ENCODE measurements at regions not wholly inside any gene's neighbourhood (a gene's known extent, or its start where the extent isn't known, plus 50 kb on each side); places are given as distances from the start of the nearest gene placed in this dataset.

DNA sequence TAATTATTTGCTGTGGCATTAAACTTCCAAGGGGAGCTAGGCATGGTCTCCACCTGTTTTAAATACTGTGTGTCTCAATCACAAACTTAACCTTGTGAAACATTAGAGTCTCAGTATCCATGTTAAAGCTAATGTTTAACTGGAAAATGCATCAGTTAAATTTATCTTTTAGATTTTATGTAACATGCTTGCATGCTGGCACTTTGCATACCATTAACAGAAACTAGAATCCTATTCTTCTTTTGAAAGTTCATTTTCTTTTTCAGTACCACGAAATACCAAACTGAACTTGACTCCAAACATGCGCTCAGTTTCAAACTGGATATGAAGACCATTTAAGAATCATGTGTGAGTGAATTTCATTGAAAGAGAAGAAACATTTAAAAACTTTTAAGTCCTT, 328.9 kb upstream of the SLC10A2 start:
- no peak overlapping the region for H2AFZ ChIP-seq (ENCODE audit: low read length)
- H3K27ac ChIP-seq (ENCODE audit: low read length): no peak overlapping the region
- no peaks in the 10 kb centered on the region for H3K79me2 ChIP-seq (ENCODE audit: low read length)
- H4K20me1 ChIP-seq (ENCODE audit: insufficient read depth, low read depth, low read length): no peaks in the 10 kb centered on the region
- DNase-seq: no peak
- no peaks in the 10 kb centered on the region; the same call in 1 of the 2 replicates for H3K36me3 ChIP-seq (ENCODE audit: insufficient read depth, low read length)
- no peaks in the 10 kb centered on the region for H3K27me3 ChIP-seq (ENCODE audit: low read length)
- H3K4me2 ChIP-seq (ENCODE audit: low read depth, low read length, poor library complexity, severe bottlenecking): no peak overlapping the region
- H3K4me3 ChIP-seq (ENCODE audit: low read length): no peak overlapping the region
- no peaks in the 10 kb centered on the region for H3K9me2 ChIP-seq (replicated peaks; ENCODE audit: insufficient read depth, low read length)
- H3K9me3 ChIP-seq (ENCODE audit: low read length): peaks cover 2% of the 10 kb centered on the region; the same call in 1 of the 2 replicates
- H3K4me1 ChIP-seq (ENCODE audit: low read length): no peaks in the 10 kb centered on the region
- H3K9ac ChIP-seq (ENCODE audit: low read length): no peak overlapping the region

DNA sequence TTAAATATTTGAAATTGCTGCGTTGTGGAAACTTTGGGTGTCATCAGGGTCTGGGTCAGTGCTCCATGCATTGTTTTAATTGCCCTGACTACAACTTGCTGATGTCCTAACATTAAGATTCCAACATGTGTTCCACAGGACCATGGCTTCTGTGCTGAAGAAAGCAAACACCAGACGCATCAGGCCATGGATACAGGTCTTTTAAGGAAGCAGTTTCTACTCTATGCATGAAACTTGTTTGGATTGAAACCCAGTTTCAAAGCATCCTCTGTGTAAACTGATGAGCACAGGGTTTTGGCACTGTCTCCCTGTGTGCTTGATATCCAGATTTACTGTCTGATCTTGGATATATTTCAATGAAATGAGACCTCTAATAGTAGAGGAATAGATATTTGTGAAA, 328.4 kb upstream of the SLC10A2 start:
- Histone ChIP-seq H3K9ac (ENCODE audit: low read length) (no peak overlapping the region), H3K4me1 (ENCODE audit: low read length) (no peaks in the 10 kb centered on the region), H3K27me3 (ENCODE audit: low read length) (no peaks in the 10 kb centered on the region), H3K79me2 (ENCODE audit: low read length) (no peaks in the 10 kb centered on the region), H3K4me2 (ENCODE audit: low read depth, low read length, poor library complexity, severe bottlenecking) (no peak overlapping the region), H3K27ac (ENCODE audit: low read length) (no peak overlapping the region), H3K4me3 (ENCODE audit: low read length) (no peak overlapping the region), H3K9me3 (ENCODE audit: low read length) (peaks cover 2% of the 10 kb centered on the region; the same call in 1 of the 2 replicates), H3K36me3 (ENCODE audit: insufficient read depth, low read length) (no peaks in the 10 kb centered on the region; the same call in 1 of the 2 replicates), H4K20me1 (ENCODE audit: insufficient read depth, low read depth, low read length) (no peaks in the 10 kb centered on the region), H2AFZ (ENCODE audit: low read length) (no peak overlapping the region), H3K9me2 (replicated peaks; ENCODE audit: insufficient read depth, low read length) (no peaks in the 10 kb centered on the region)
- DNase-seq: no peak

DNA sequence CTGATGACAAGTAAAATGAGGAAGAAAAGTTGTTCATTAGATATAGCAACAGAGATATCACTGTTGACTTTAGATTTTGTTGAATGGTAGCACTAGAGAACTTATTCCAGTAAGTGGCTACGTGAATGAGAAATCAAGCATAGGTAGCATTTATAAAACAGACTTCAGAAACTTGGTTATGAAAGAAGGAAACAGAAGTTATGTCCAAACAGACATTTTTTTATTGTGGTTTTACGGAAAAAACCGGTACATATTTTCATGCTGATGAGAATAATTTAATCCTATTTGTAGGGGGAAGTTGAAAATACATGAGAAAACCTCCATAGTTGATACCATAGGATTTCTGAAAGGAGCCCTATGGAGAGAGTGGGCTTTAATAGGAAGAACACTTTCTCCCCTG, 325.7 kb upstream of the SLC10A2 start:
- Histone ChIP-seq H3K4me2 (ENCODE audit: low read depth, low read length, poor library complexity, severe bottlenecking) (no peak overlapping the region), H3K4me1 (ENCODE audit: low read length) (no peaks in the 10 kb centered on the region), H3K9me3 (ENCODE audit: low read length) (no peaks in the 10 kb centered on the region; the same call in 1 of the 2 replicates), H3K27ac (ENCODE audit: low read length) (no peak overlapping the region), H3K9ac (ENCODE audit: low read length) (no peak overlapping the region), H3K36me3 (ENCODE audit: insufficient read depth, low read length) (no peaks in the 10 kb centered on the region), H3K4me3 (ENCODE audit: low read length) (no peak overlapping the region), H2AFZ (ENCODE audit: low read length) (no peak overlapping the region), H3K79me2 (ENCODE audit: low read length) (no peaks in the 10 kb centered on the region), H3K27me3 (ENCODE audit: low read length) (no peaks in the 10 kb centered on the region), H3K9me2 (replicated peaks; ENCODE audit: insufficient read depth, low read length) (no peaks in the 10 kb centered on the region), H4K20me1 (ENCODE audit: insufficient read depth, low read depth, low read length) (no peaks in the 10 kb centered on the region)
- no peak for DNase-seq

GRCh38 chr13:103388839-103389238, 322.6 kb upstream of the SLC10A2 start:
- Histone ChIP-seq H3K4me1 (ENCODE audit: low read length) (no peaks in the 10 kb centered on the region), H3K4me3 (ENCODE audit: low read length) (no peak overlapping the region), H4K20me1 (ENCODE audit: insufficient read depth, low read depth, low read length) (no peaks in the 10 kb centered on the region), H3K27ac (ENCODE audit: low read length) (no peak overlapping the region), H3K36me3 (ENCODE audit: insufficient read depth, low read length) (no peaks in the 10 kb centered on the region), H3K27me3 (ENCODE audit: low read length) (no peaks in the 10 kb centered on the region), H3K4me2 (ENCODE audit: low read depth, low read length, poor library complexity, severe bottlenecking) (no peak overlapping the region), H3K9ac (ENCODE audit: low read length) (no peak overlapping the region), H3K9me2 (replicated peaks; ENCODE audit: insufficient read depth, low read length) (no peaks in the 10 kb centered on the region), H3K9me3 (ENCODE audit: low read length) (peaks cover 10% of the 10 kb centered on the region), H3K79me2 (ENCODE audit: low read length) (no peaks in the 10 kb centered on the region), H2AFZ (ENCODE audit: low read length) (no peak overlapping the region)
- DNase-seq: no peak

- Histone ChIP-seq H3K79me2 (ENCODE audit: low read length) (no peaks in the 10 kb centered on the region), H3K9me3 (ENCODE audit: low read length) (peaks cover 14% of the 10 kb centered on the region), H3K36me3 (ENCODE audit: insufficient read depth, low read length) (no peaks in the 10 kb centered on the region), H3K4me3 (ENCODE audit: low read length) (no peak overlapping the region), H4K20me1 (ENCODE audit: insufficient read depth, low read depth, low read length) (no peaks in the 10 kb centered on the region), H3K27ac (ENCODE audit: low read length) (no peak overlapping the region), H3K9ac (ENCODE audit: low read length) (no peak overlapping the region), H3K4me1 (ENCODE audit: low read length) (no peaks in the 10 kb centered on the region), H2AFZ (ENCODE audit: low read length) (no peak overlapping the region), H3K4me2 (ENCODE audit: low read depth, low read length, poor library complexity, severe bottlenecking) (no peak overlapping the region), H3K9me2 (replicated peaks; ENCODE audit: insufficient read depth, low read length) (no peaks in the 10 kb centered on the region), H3K27me3 (ENCODE audit: low read length) (no peaks in the 10 kb centered on the region)
- no peak for DNase-seq
Measured at GRCh38 chr13:103386341-103386740, 320.1 kb upstream of the SLC10A2 start.

DNA sequence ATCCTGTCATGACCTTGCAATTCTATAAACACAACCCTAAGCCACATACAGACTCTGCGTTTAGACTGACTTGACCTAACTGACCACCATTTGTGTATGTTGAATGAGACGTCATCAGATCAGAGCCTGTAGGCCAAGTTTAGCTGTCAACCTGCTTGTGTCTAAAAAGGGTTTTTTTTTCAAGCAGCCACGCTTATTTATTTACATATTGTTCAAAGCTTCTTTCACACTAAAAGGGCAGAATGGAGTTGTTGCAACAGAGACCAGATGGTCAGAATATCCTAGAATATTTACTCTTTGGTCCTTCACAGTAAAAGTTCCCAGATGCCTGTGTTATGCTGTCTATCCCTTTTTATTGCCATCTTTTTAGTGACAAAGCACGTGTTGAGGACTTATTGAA, 307.7 kb upstream of the SLC10A2 start:
- H2AFZ ChIP-seq (ENCODE audit: low read length): no peak overlapping the region
- H3K4me3 ChIP-seq (ENCODE audit: low read length): no peak overlapping the region
- no peak overlapping the region for H3K4me2 ChIP-seq (ENCODE audit: low read depth, low read length, poor library complexity, severe bottlenecking)
- no peaks in the 10 kb centered on the region for H3K4me1 ChIP-seq (ENCODE audit: low read length)
- DNase-seq: no peak
- peaks cover 20% of the 10 kb centered on the region for H3K9me3 ChIP-seq (ENCODE audit: low read length)
- H3K27ac ChIP-seq (ENCODE audit: low read length): no peak overlapping the region
- H4K20me1 ChIP-seq (ENCODE audit: insufficient read depth, low read depth, low read length): no peaks in the 10 kb centered on the region
- no peaks in the 10 kb centered on the region for H3K79me2 ChIP-seq (ENCODE audit: low read length)
- H3K9ac ChIP-seq (ENCODE audit: low read length): no peak overlapping the region
- H3K36me3 ChIP-seq (ENCODE audit: insufficient read depth, low read length): no peaks in the 10 kb centered on the region
- H3K27me3 ChIP-seq (ENCODE audit: low read length): no peaks in the 10 kb centered on the region
- H3K9me2 ChIP-seq (replicated peaks; ENCODE audit: insufficient read depth, low read length): no peaks in the 10 kb centered on the region

DNA sequence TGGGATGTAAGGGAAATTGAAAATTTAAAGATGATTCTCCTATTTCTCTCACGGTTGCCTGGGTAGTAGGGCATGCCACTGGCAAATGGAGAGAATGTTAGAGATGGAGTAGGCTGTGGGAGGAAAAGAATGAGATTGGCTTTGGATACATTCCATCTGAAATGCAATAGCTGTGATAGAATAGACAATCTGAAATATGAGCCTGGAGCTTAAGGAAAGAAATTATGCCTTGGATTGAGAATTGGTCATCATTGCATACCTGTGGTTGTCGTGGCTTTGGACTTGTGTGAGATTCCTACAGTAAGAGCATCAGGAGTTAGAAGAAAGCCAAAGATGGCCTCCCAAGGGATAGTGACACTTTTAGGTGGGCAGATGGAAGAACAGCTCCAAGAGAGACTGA, 305.1 kb upstream of the SLC10A2 start:
- Histone ChIP-seq H3K27ac (ENCODE audit: low read length) (no peak overlapping the region), H3K27me3 (ENCODE audit: low read length) (no peaks in the 10 kb centered on the region), H3K9me3 (ENCODE audit: low read length) (peaks cover 18% of the 10 kb centered on the region; the same call in 1 of the 2 replicates), H3K4me2 (ENCODE audit: low read depth, low read length, poor library complexity, severe bottlenecking) (no peak overlapping the region), H3K9me2 (replicated peaks; ENCODE audit: insufficient read depth, low read length) (no peaks in the 10 kb centered on the region), H3K4me1 (ENCODE audit: low read length) (no peaks in the 10 kb centered on the region), H3K4me3 (ENCODE audit: low read length) (no peak overlapping the region), H2AFZ (ENCODE audit: low read length) (no peak overlapping the region), H4K20me1 (ENCODE audit: insufficient read depth, low read depth, low read length) (no peaks in the 10 kb centered on the region), H3K36me3 (ENCODE audit: insufficient read depth, low read length) (no peaks in the 10 kb centered on the region), H3K79me2 (ENCODE audit: low read length) (no peaks in the 10 kb centered on the region), H3K9ac (ENCODE audit: low read length) (no peak overlapping the region)
- no peak for DNase-seq

DNA sequence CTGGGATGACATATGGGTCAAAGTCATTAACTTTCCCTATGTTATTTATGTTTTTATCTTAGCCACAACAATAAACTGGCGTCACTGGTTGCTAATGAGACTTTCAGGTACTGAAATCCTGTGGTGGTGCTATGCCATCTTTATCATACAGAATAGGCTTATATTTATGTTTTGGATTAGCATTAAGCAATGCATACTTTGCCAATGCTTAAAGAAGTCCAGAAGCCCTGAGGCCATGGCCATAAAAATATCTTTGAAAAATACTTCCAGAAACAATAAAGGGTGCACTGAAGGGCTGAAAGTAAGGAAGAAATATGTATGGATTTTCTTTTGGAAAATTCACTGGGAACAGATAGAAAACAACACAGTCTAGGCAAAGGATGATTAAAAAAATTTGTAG, 304.6 kb upstream of the SLC10A2 start:
- H3K36me3 ChIP-seq (ENCODE audit: insufficient read depth, low read length): no peaks in the 10 kb centered on the region
- H3K27me3 ChIP-seq (ENCODE audit: low read length): no peaks in the 10 kb centered on the region
- no peak overlapping the region for H3K9ac ChIP-seq (ENCODE audit: low read length)
- H3K4me3 ChIP-seq (ENCODE audit: low read length): no peak overlapping the region
- no peak overlapping the region for H3K4me2 ChIP-seq (ENCODE audit: low read depth, low read length, poor library complexity, severe bottlenecking)
- H3K9me2 ChIP-seq (replicated peaks; ENCODE audit: insufficient read depth, low read length): no peaks in the 10 kb centered on the region
- no peak overlapping the region for H2AFZ ChIP-seq (ENCODE audit: low read length)
- no peaks in the 10 kb centered on the region for H3K79me2 ChIP-seq (ENCODE audit: low read length)
- no peak for DNase-seq
- H4K20me1 ChIP-seq (ENCODE audit: insufficient read depth, low read depth, low read length): no peaks in the 10 kb centered on the region
- no peaks in the 10 kb centered on the region for H3K4me1 ChIP-seq (ENCODE audit: low read length)
- no peak overlapping the region for H3K27ac ChIP-seq (ENCODE audit: low read length)
- peaks cover 22% of the 10 kb centered on the region; the same call in 1 of the 2 replicates for H3K9me3 ChIP-seq (ENCODE audit: low read length)
